Adrenal gland (tissue), 9 donors: ENCODE measurements at regions not wholly inside any gene's neighbourhood (a gene's known extent, or its start where the extent isn't known, plus 50 kb on each side); places are given as distances from the start of the nearest gene placed in this dataset.

Source experiments
- DNase-seq, 7 donors: peaks; one replicate each; pipeline ENCODE4 v3.0.0-alpha.2; 2019 to 2020
- H3K27ac ChIP-seq, 5 donors: fragments of 200-600 bp; sonication (generic) in 4 of 5; 1 replicate in 3 of 5; 2 replicates in 2 of 5; pipeline versions ENCODE4 v1.5.1 to v1.8.0; 2016 to 2020; ENCODE audit warnings: mild to moderate bottlenecking in 1 of 5
- H3K27me3 ChIP-seq: fragments of 200-600 bp; 2 replicates; pipeline ENCODE4 v1.8.0; 2021
- H3K36me3 ChIP-seq, 2 donors: fragments of 200-600 bp; replicated peaks in 1 of 2; 1 replicate in 1 of 2; 2 replicates in 1 of 2; pipeline versions ENCODE4 v1.5.1 to v1.8.0; 2018 to 2022
- H3K4me1 ChIP-seq, 2 donors: fragments of 200-600 bp; replicated peaks in 1 of 2; 1 replicate in 1 of 2; 2 replicates in 1 of 2; pipeline versions ENCODE4 v1.5.1 to v1.8.0; 2018 to 2021
- H3K4me3 ChIP-seq, 4 donors: fragments of 200-600 bp; sonication (generic) in 3 of 4; one replicate each; pipeline ENCODE4 v1.5.1; 2016 to 2018
- H3K9me3 ChIP-seq, 3 donors: fragments of 200-600 bp; sonication (generic) in 1 of 3; replicated peaks in 1 of 3; 1 replicate in 2 of 3; 2 replicates in 1 of 3; pipeline versions ENCODE4 v1.5.1 to v1.8.0; 2016 to 2021
- POLR2A ChIP-seq, 2 donors: fragments of 450-650 bp; IDR thresholded peaks; one replicate each; pipeline ENCODE4 v1.6.1; 2017; ENCODE audit warnings: antibody characterized with exemption in 2 of 2, mild to moderate bottlenecking in 2 of 2, moderate library complexity in 1 of 2
- WGBS, 4 donors: extraction: QIAGEN DNeasy Blood & Tissue Kit in 2 of 4; methylation state at CpG; one replicate each; pipeline versions ENCODE4 v1.1.5 to v1.1.7; 2013 to 2017; 5-methylcytosine and 5-hydroxymethylcytosine counted together
- intact Hi-C, 2 donors: fragments of 100-400 bp; cut with DNase I; formaldehyde crosslinking; loops; one replicate each; pipeline versions ENCODE4 v1.14.1 to v1.15.0; 2022 to 2023
- TF ChIP-seq, protein P1 (sequence below), 6 experiments: fragments of 450-650 bp in 4 of 6; fragments of 200-600 bp in 2 of 6; sonication (generic) in 1 of 6; IDR thresholded peaks; 1 replicate in 5 of 6; 2 replicates in 1 of 6; pipeline versions ENCODE4 v1.5.1 to v1.8.0; 2016 to 2021; ENCODE audit warnings: antibody characterized with exemption in 6 of 6, mild to moderate bottlenecking in 2 of 6, moderate library complexity in 1 of 6
- donor health status: healthy with polysubstance abuse.
- donor health status: Bipolar disorder and iron deficiency.
- donor health status: DM: yes; HTN: yes; CAD: no.
- donor health status: DM: no; HTN: no; CAD: no.
- donor health status: DM: no; HTN: no; CAD: no.

DNA sequence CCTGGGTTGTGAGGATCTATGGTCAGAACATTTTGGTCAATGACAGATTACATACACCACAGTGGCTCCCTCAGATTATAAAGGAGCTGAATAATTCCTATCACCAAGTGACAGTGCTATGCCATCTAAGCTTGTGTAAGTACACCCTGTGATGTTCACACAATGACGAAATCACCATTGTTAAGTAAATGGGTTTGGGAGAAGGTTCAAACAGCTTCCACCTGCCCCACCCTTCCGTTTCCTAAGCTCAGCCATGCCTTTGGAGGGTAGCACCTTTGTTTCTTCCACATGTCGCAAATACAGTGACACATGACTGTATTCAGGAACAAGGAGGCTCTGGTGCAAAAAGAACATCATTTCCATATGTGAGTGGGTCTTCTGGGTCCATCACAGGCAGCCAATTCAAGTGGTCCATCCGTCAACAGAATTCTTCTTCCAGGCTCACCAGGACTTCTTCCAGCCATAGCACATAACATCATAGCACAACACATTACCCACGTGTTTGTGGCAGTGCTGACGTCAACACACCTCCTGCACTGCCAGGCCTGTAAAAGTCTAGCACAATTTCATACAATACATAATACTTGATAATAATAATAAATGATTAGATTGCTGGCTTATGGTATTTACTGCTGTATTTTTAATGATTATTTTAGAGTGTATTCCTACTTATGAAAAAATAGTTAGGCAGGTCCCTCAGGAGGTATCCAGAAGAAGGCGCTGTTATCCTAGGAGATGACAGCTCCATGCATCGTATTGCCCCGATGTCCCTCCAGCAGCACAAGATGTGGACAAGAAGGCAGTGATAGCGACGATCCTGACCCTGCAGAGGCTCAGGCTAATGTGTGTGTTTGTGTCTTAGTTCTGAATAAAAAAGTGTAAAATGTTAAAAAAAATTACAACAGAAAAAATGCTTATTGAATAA, 264.8 kb downstream of the ANAPC1 start:
- intact Hi-C loops: no loop called here
- Histone ChIP-seq H3K27me3 (no peaks in the 10 kb centered on the region), H3K36me3 (no peaks in the 10 kb centered on the region), H3K4me1 (peaks cover 6 to 20% of the 10 kb centered on the region in 2 donors), H3K9me3 (no peaks in the 10 kb centered on the region), H3K4me3 (no peak overlapping the region), H3K27ac (peak overlapping the region in 2 of 5 donors; percentile 41 to 76)
- TF ChIP-seq, protein P1, sequence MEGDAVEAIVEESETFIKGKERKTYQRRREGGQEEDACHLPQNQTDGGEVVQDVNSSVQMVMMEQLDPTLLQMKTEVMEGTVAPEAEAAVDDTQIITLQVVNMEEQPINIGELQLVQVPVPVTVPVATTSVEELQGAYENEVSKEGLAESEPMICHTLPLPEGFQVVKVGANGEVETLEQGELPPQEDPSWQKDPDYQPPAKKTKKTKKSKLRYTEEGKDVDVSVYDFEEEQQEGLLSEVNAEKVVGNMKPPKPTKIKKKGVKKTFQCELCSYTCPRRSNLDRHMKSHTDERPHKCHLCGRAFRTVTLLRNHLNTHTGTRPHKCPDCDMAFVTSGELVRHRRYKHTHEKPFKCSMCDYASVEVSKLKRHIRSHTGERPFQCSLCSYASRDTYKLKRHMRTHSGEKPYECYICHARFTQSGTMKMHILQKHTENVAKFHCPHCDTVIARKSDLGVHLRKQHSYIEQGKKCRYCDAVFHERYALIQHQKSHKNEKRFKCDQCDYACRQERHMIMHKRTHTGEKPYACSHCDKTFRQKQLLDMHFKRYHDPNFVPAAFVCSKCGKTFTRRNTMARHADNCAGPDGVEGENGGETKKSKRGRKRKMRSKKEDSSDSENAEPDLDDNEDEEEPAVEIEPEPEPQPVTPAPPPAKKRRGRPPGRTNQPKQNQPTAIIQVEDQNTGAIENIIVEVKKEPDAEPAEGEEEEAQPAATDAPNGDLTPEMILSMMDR (IDR thresholded peaks at IDR 0.05): no peak
- TF ChIP-seq POLR2A (IDR thresholded peaks at IDR 0.05): no peak
- DNase-seq: no peak
- WGBS, 4 donors: 81 to 86% (median 83%) methylated on average over 11 of the region's 11 CpGs

DNA sequence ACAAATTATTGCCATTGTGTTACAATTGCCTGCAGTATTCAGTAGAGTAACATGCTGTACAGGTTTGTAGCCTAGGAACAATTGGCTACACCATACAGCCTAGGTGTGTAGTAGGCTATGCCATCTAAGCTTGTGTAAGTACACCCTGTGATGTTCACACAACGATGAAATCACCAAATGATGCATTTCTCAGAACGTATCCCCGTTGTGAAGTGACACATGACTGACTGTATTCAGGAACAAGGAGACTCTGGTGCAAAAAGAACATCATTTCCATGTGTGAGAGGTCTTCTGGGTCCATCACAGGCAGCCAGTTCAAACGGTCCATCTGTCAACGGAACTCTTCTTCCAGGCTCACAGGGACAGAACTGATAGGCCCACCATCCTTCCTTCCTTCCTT, 263.7 kb downstream of the ANAPC1 start:
- Histone ChIP-seq H3K27me3 (no peaks in the 10 kb centered on the region), H3K4me1 (peaks cover 6 to 20% of the 10 kb centered on the region in 2 donors), H3K36me3 (no peaks in the 10 kb centered on the region), H3K4me3 (no peak overlapping the region), H3K9me3 (no peaks in the 10 kb centered on the region), H3K27ac (no peak overlapping the region)
- intact Hi-C loops: no loop called here
- WGBS, 4 donors: 87 to 93% (median 89%) methylated on average over 5 of the region's 5 CpGs
- no peak for TF ChIP-seq POLR2A (IDR thresholded peaks at IDR 0.05)
- TF ChIP-seq, protein P1 (IDR thresholded peaks at IDR 0.05): no peak
- DNase-seq: no peak

DNA sequence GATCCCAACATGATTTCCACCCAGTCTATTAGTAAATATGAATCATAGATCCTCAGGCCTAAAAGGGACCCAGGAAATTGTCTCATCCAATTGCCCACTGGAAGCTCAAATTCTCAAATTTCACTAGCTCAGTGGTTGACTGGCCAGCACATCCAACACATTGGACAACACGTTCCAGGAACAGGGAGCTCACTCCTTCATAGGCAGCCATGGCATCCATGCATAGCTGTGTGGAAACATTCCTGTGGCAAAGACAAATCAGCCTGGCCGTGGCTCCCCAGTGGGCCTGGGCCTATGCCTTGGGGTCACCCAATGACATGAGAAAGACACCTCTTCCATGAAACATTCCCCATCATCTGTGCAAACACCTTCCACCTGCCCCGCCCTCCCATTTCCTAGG, 261.1 kb downstream of the ANAPC1 start:
- 93 to 100% (median 97%) methylated on average over 2 to 3 of the region's 3 CpGs for WGBS, 4 donors
- no peak for DNase-seq
- no peak overlapping the region for H3K4me3 ChIP-seq
- peaks cover 4 to 13% of the 10 kb centered on the region in 2 donors for H3K4me1 ChIP-seq
- no peaks in the 10 kb centered on the region for H3K27me3 ChIP-seq
- TF ChIP-seq, protein P1 (IDR thresholded peaks at IDR 0.05): no peak
- no peak for TF ChIP-seq POLR2A (IDR thresholded peaks at IDR 0.05)
- intact Hi-C loops: no loop called here
- no peaks in the 10 kb centered on the region for H3K9me3 ChIP-seq
- no peaks in the 10 kb centered on the region for H3K36me3 ChIP-seq
- no peak overlapping the region for H3K27ac ChIP-seq

DNA sequence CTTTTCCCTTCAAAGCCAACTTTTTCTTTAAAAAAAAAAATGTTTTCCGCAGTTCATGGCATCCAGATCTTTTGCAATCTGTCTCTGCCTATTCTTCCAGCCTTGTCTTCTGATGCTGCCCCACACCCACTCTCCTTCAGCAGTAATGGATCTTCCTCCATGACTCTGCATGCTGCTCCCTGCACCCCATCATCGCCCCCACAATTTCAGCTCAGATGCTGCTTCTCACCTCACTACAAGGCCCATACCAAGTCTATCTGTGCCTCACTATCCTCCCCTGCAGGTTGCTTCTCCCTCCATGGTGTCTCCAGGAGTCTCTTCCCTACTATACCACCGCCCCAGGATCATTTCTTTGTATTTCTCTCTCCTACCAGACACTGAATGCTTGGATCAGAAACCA, 260.6 kb downstream of the ANAPC1 start:
- 89 to 99% (median 97%) methylated on average over 3 of the region's 3 CpGs for WGBS, 4 donors
- no peak for TF ChIP-seq POLR2A (IDR thresholded peaks at IDR 0.05)
- TF ChIP-seq, protein P1 (IDR thresholded peaks at IDR 0.05): no peak
- DNase-seq: no peak

More for the DNA sequence above, 260.6 kb downstream of the ANAPC1 start:
- Histone ChIP-seq H3K4me3 (no peak overlapping the region), H3K4me1 (peaks cover 0 to 8% of the 10 kb centered on the region in 2 donors), H3K27me3 (no peaks in the 10 kb centered on the region), H3K36me3 (no peaks in the 10 kb centered on the region), H3K9me3 (no peaks in the 10 kb centered on the region), H3K27ac (no peak overlapping the region)
- intact Hi-C loops: no loop called here
